K562 (cell line): ENCODE measurements at regions not wholly inside any gene's neighbourhood (a gene's known extent, or its start where the extent isn't known, plus 50 kb on each side); places are given as distances from the start of the nearest gene placed in this dataset.

Experiments used
- ATAC-seq: fragments of 200-7000 bp; cut with Tn5 transposase; 3 replicates; pipeline ENCODE4 v1.9.1; 2020; ENCODE audit warnings: moderate library complexity
- BruUV-seq: library from RNA; stranded (reverse); fragments of 400-500 nt; replicated peaks from 2 replicates; lab custom pipeline; 2021; lab: Mats Ljungman, UMichigan
- CTCF ChIA-PET: fragments of 300-600 bp; formaldehyde crosslinking; extraction: SDS; loops from one replicate; lab custom pipeline; 2021; ENCODE audit warnings: low intra/inter-chr PET ratio; lab: Yijun Ruan, JAX
- POLR2A ChIA-PET: fragments of 300-600, 350-650 bp; sonication (Branson Sonifier 250); formaldehyde crosslinking; extraction: SDS; loops from one replicate; lab custom pipeline; 2021; ENCODE audit warnings: antibody characterized with exemption, inconsistent platforms; lab: Yijun Ruan, JAX
- DNase-seq, 4 experiments: peaks; one replicate each; pipeline versions ENCODE4 v3.0.0 to v3.0.0-alpha.2; 2011 to 2018; ENCODE audit warnings: low spot score in 3 of 4, mixed read lengths in 3 of 4; ENCODE audit errors: extremely low read depth in 1 of 4
- FAIRE-seq: peaks from 2 replicates; lab custom pipeline; 2011; peaks lifted over from hg19 to GRCh38; lab: Jason Lieb, UNC
- H2AFZ ChIP-seq: 2 replicates; pipeline ENCODE4 v1.6.0; 2011; ENCODE audit warnings: low read depth, low read length, control low read depth, inconsistent platforms
- H3K27ac ChIP-seq: fragments of 200-600 bp; 3 replicates; pipeline ENCODE4 v1.8.0; 2011; ENCODE audit warnings: low read depth, mild to moderate bottlenecking, control low read depth, inconsistent platforms, low read length, moderate library complexity, mixed read lengths; ENCODE audit errors: extremely low read depth
- H3K27me3 ChIP-seq, 2 experiments: fragments of 300-600 bp in 1 of 2; 2 replicates in 1 of 2; 3 replicates in 1 of 2; pipeline versions ENCODE4 v1.6.0 to v1.8.0; 2011; ENCODE audit warnings: inconsistent platforms in 2 of 2, low read length in 2 of 2, mild to moderate bottlenecking in 1 of 2, mixed read lengths in 1 of 2, moderate library complexity in 1 of 2; ENCODE audit not compliant: control insufficient read depth in 2 of 2, insufficient read depth in 2 of 2
- H3K36me3 ChIP-seq: fragments of 300-600 bp; 3 replicates; pipeline ENCODE4 v1.8.0; 2011; ENCODE audit warnings: mild to moderate bottlenecking, low read length, inconsistent platforms; ENCODE audit not compliant: control insufficient read depth, insufficient read depth
- H3K4me1 ChIP-seq, 2 experiments: fragments of 200-600 bp in 1 of 2; replicated peaks in 1 of 2; 2 replicates in 1 of 2; 3 replicates in 1 of 2; pipeline versions ENCODE4 v1.5.1 to v1.8.0; 2011; ENCODE audit warnings: inconsistent platforms in 2 of 2, low read length in 2 of 2, mild to moderate bottlenecking in 1 of 2, mixed read lengths in 1 of 2, moderate library complexity in 1 of 2; ENCODE audit not compliant: control insufficient read depth in 2 of 2, insufficient read depth in 2 of 2
- H3K4me2 ChIP-seq: 2 replicates; pipeline ENCODE4 v1.6.1; 2011; ENCODE audit warnings: low read length, control low read depth, inconsistent platforms, mixed read lengths; ENCODE audit not compliant: insufficient read depth
- H3K4me3 ChIP-seq: fragments of 200-600 bp; sonication (generic), shearing (Covaris generic); 2 replicates; pipeline ENCODE4 v1.5.1; 2016; ENCODE audit warnings: control low read depth, inconsistent platforms
- H3K79me2 ChIP-seq: fragments of 200-600 bp; 3 replicates; pipeline ENCODE4 v1.8.0; 2011; ENCODE audit warnings: low read length, inconsistent platforms; ENCODE audit not compliant: control insufficient read depth, insufficient read depth
- H3K9ac ChIP-seq, 2 experiments: 2 replicates each; pipeline versions ENCODE4 v1.6.0 to v1.6.1; 2011; ENCODE audit warnings: low read depth in 2 of 2, low read length in 2 of 2, control low read depth in 1 of 2, inconsistent platforms in 1 of 2, mild to moderate bottlenecking in 1 of 2, mixed read lengths in 1 of 2; ENCODE audit not compliant: insufficient read depth in 1 of 2
- H3K9me1 ChIP-seq: one replicate; pipeline ENCODE4 v1.6.0; 2011; ENCODE audit warnings: inconsistent platforms, mild to moderate bottlenecking, low read length, moderate library complexity; ENCODE audit not compliant: control insufficient read depth, insufficient read depth
- H3K9me3 ChIP-seq: replicated peaks from 2 replicates; pipeline ENCODE4 v1.5.1; 2011; ENCODE audit warnings: low read depth, low read length, inconsistent platforms; ENCODE audit not compliant: control insufficient read depth, insufficient read depth
- H4K20me1 ChIP-seq: replicated peaks from 2 replicates; pipeline ENCODE4 v1.6.1; 2011; ENCODE audit warnings: low read length, inconsistent platforms, mixed read lengths; ENCODE audit not compliant: control insufficient read depth, insufficient read depth
- CGGBP1 ChIP-seq: fragments of 250-450 bp; sonication (Bioruptor Pico); IDR thresholded peaks from 2 replicates; pipeline ENCODE4 v1.9.0; 2021; ENCODE audit warnings: mild to moderate bottlenecking
- EP400 ChIP-seq: fragments of 450-650 bp; IDR thresholded peaks from 2 replicates; pipeline ENCODE4 v1.6.1; 2017; ENCODE audit warnings: antibody characterized with exemption, mild to moderate bottlenecking, moderate library complexity
- ETV5 ChIP-seq: sonication (generic); formaldehyde crosslinking; IDR thresholded peaks from 2 replicates; pipeline ENCODE4 v1.4.0; 2020; ENCODE audit warnings: low read depth, mild to moderate bottlenecking, missing genetic modification reagents
- FOXO4 ChIP-seq: fragments of 450-650 bp; formaldehyde crosslinking; IDR thresholded peaks from 2 replicates; pipeline ENCODE4 v1.4.0; 2020; ENCODE audit warnings: mild to moderate bottlenecking, moderate library complexity
- FOXP4 ChIP-seq: sonication (generic); formaldehyde crosslinking; IDR thresholded peaks from 2 replicates; pipeline ENCODE4 v1.8.0; 2022; ENCODE audit warnings: mild to moderate bottlenecking, missing genetic modification reagents, borderline replicate concordance
- HLTF ChIP-seq: fragments of 450-650 bp; IDR thresholded peaks from 2 replicates; pipeline ENCODE4 v1.6.1; 2016
- ILF3 ChIP-seq: fragments of 450-650 bp; IDR thresholded peaks from 2 replicates; pipeline ENCODE4 v1.6.1; 2018; ENCODE audit warnings: antibody characterized with exemption, mild to moderate bottlenecking, moderate library complexity, borderline replicate concordance
- JUNB ChIP-seq: fragments of 450-650 bp; formaldehyde crosslinking; conservative IDR thresholded peaks from 2 replicates; pipeline ENCODE4 v1.4.0; 2020; ENCODE audit warnings: mild to moderate bottlenecking
- MXD1 ChIP-seq: fragments of 250-450 bp; sonication (Bioruptor Pico); IDR thresholded peaks from 2 replicates; pipeline ENCODE4 v1.8.0; 2021; ENCODE audit warnings: borderline replicate concordance, mild to moderate bottlenecking, moderate library complexity; ENCODE audit not compliant: poor library complexity, severe bottlenecking
- NFATC3 ChIP-seq: fragments of 450-650 bp; IDR thresholded peaks from 2 replicates; pipeline ENCODE4 v1.6.1; 2017; ENCODE audit warnings: mild to moderate bottlenecking
- NR2C1 ChIP-seq, 2 experiments: fragments of 450-650 bp; IDR thresholded peaks; 2 replicates each; pipeline ENCODE4 v1.6.1; 2017; ENCODE audit warnings: mild to moderate bottlenecking in 2 of 2, antibody characterized with exemption in 1 of 2, inconsistent platforms in 1 of 2, missing compliant biosample characterization in 1 of 2, missing genetic modification characterization in 1 of 2
- RBM39 ChIP-seq: fragments of 200-400 bp; formaldehyde crosslinking; optimal IDR thresholded peaks from 2 replicates; pipeline ENCODE3; 2018; ENCODE audit warnings: low read depth, low read length
- SRSF7 ChIP-seq: fragments of 200-400 bp; formaldehyde crosslinking; optimal IDR thresholded peaks from 2 replicates; pipeline ENCODE3; 2017; ENCODE audit warnings: mild to moderate bottlenecking, low read depth, low read length
- ZNF586 ChIP-seq: fragments of 450-650 bp; formaldehyde crosslinking; conservative IDR thresholded peaks from 2 replicates; pipeline ENCODE4 v1.4.0; 2020; ENCODE audit warnings: mild to moderate bottlenecking, moderate library complexity
- WGBS: fragments of 100-300 bp; shearing (Covaris generic); methylation state at CpG from one replicate; pipeline ENCODE4 v1.1.6; 2016; ENCODE audit warnings: low coverage, mixed read lengths; ENCODE audit not compliant: insufficient coverage; ENCODE audit errors: missing lambda C conversion rate; 5-methylcytosine and 5-hydroxymethylcytosine counted together
- in situ Hi-C: fragments of 300-500 bp; cut with MboI; formaldehyde crosslinking; loops from 4 replicates; pipeline ENCODE4 v1.15.0; 2018; ENCODE audit warnings: inconsistent platforms, mixed read lengths
- intact Hi-C: fragments of 100-400 bp; cut with micrococcal nuclease; formaldehyde crosslinking; loops from 2 replicates; pipeline ENCODE4 v1.14.2; 2022

- TF ChIP-seq RBM39 (no peak), JUNB (CRISPR knock-in tag) (no peak)
Observed at GRCh38 chr19:28831462-28831861, 381.5 kb downstream of the UQCRFS1 start (continued).

GRCh38 chr19:28829762-28830161, 383.2 kb downstream of the UQCRFS1 start:
- ATAC-seq (no peak), DNase-seq (no peak), FAIRE-seq (no peak)
- no peaks in the 10 kb centered on the region; the same call in 1 of the 2 replicates for H4K20me1 ChIP-seq
- H3K36me3 ChIP-seq: no peaks in the 10 kb centered on the region
- H3K79me2 ChIP-seq: no peaks in the 10 kb centered on the region
- 0% methylated on average over 4 of the region's 4 CpGs for WGBS
- in situ Hi-C loops (no loop called here), intact Hi-C loops (no loop called here)
- CTCF ChIA-PET: no interaction called here
- H3K27me3 ChIP-seq: peaks cover 0 to 10% of the 10 kb centered on the region in 2 experiments; a peak in 2 of 5 replicates
- H3K4me2 ChIP-seq: no peak overlapping the region
- H2AFZ ChIP-seq: no peak overlapping the region
- no peaks in the 10 kb centered on the region for H3K4me1 ChIP-seq
- POLR2A ChIA-PET: interaction anchor here (1.1 to 1.5 kb wide), 2 partner anchors 11 to 14 kb away, joined by 4 to 6 read pairs; no protein-coding TSS in a partner anchor
- H3K27ac ChIP-seq: no peak overlapping the region
- no peak overlapping the region for H3K4me3 ChIP-seq
- no peaks in the 10 kb centered on the region for H3K9me1 ChIP-seq
- no TSS peak for BruUV-seq
- H3K9me3 ChIP-seq: no peaks in the 10 kb centered on the region
- H3K9ac ChIP-seq: no peak overlapping the region
- TF ChIP-seq MXD1 (CRISPR knock-in tag) (no peak), ETV5 (no peak), ZNF586 (CRISPR knock-in tag) (no peak), CGGBP1 (CRISPR knock-in tag) (no peak), FOXO4 (CRISPR knock-in tag) (no peak), EP400 (no peak), NFATC3 (no peak), SRSF7 (no peak), HLTF (no peak), ILF3 (no peak), FOXP4 (no peak), RBM39 (no peak), NR2C1 (IDR thresholded peaks at IDR 0.05) (no peak), NR2C1 (tag; IDR thresholded peaks at IDR 0.05) (no peak)
